IPS-18a (cell line): ENCODE measurements at regions not wholly inside any gene's neighbourhood (a gene's known extent, or its start where the extent isn't known, plus 50 kb on each side); places are given as distances from the start of the nearest gene placed in this dataset.

ENCODE experiments used
- H3K27ac ChIP-seq: one replicate; pipeline ENCODE4 v1.5.1; 2013; ENCODE audit warnings: low read length
- H3K27me3 ChIP-seq: one replicate; pipeline ENCODE4 v1.6.1; 2013; ENCODE audit warnings: mild to moderate bottlenecking, low read length; ENCODE audit not compliant: control insufficient read depth, insufficient read depth
- H3K36me3 ChIP-seq: one replicate; pipeline ENCODE4 v1.6.1; 2013; ENCODE audit warnings: low read depth, low read length; ENCODE audit not compliant: control insufficient read depth
- H3K4me1 ChIP-seq: one replicate; pipeline ENCODE4 v1.6.1; 2013; ENCODE audit warnings: low read depth, low read length; ENCODE audit not compliant: control insufficient read depth
- H3K4me3 ChIP-seq: one replicate; pipeline ENCODE4 v1.5.1; 2013; ENCODE audit warnings: low read length
- H3K9ac ChIP-seq: one replicate; pipeline ENCODE4 v1.6.1; 2013; ENCODE audit warnings: mild to moderate bottlenecking, low read length, moderate library complexity
- H3K9me3 ChIP-seq: one replicate; pipeline ENCODE4 v1.6.1; 2013; ENCODE audit warnings: low read depth, low read length; ENCODE audit not compliant: control insufficient read depth

DNA sequence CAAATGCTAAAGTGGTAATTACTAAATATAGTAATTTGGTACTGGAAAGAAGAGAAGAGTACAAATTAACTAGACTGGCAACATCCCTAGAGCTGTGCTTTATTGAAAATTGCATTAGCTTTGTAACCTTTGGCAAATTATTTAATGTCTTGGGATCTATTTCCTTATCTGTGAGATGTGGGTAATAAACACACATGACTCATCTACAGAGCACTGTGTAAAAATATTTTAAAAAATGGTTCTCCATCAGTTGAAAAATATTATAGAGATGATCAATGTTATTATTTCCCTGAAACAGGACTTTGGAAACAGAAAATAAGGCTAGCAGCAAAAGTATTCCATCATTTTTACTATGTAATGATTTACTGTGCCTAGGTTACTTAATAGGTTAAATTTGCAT lies 1698.8 kb upstream of the CDH9 start:
- Histone ChIP-seq H3K4me1 (peaks cover 5% of the 10 kb centered on the region), H3K9me3 (no peaks in the 10 kb centered on the region), H3K27me3 (no peaks in the 10 kb centered on the region)

DNA sequence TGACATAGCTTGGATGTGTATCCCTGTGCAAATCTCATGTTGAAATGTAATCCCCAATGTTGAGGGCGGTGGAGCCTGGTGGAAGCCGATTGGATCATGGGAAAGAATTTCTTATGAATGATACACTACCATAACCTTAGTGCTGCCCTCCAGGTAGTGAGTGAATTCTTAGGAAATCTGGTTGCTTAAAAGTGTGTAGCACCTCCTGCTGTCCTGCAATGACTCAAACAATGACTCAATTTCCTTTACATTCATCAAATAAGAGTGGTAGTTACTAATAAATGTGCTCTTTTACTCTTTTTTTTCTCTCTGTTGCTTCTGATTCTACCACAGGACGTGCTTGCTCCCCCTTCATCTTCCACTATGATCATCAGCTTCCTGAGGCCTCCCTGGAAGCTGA lies 1696.0 kb upstream of the CDH9 start:
- peaks cover 5% of the 10 kb centered on the region for H3K4me1 ChIP-seq
- H3K27me3 ChIP-seq = no peaks in the 10 kb centered on the region
- H3K27ac ChIP-seq = no peak overlapping the region
- no peaks in the 10 kb centered on the region for H3K36me3 ChIP-seq
- H3K9ac ChIP-seq = no peak overlapping the region
- no peaks in the 10 kb centered on the region for H3K9me3 ChIP-seq
- no peak overlapping the region for H3K4me3 ChIP-seq

More for the DNA sequence above, 1698.8 kb upstream of the CDH9 start:
- H3K4me3 ChIP-seq = no peak overlapping the region
- H3K9ac ChIP-seq = no peak overlapping the region
- no peak overlapping the region for H3K27ac ChIP-seq
- H3K36me3 ChIP-seq = no peaks in the 10 kb centered on the region

DNA sequence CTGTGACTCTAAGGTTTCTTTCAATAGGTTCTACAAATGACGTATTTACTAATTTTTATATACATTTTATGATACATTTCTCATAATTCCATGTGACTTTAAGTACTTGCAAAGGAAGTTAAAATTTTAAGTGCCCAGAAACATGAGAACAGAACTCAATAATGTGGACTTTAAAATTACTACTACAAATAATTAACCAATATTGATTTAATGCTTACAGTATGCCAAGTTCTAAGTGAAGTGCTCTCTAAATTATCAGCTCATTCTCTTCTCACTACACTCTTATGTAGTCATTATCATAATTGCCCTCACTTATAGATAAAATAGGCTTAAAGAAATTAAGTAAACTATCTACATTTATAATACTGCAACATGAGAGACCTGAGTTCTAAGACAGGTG lies 1690.7 kb upstream of the CDH9 start:
- Histone ChIP-seq H3K27me3 (no peaks in the 10 kb centered on the region), H3K9ac (no peak overlapping the region), H3K27ac (no peak overlapping the region), H3K9me3 (no peaks in the 10 kb centered on the region), H3K36me3 (no peaks in the 10 kb centered on the region), H3K4me1 (no peaks in the 10 kb centered on the region), H3K4me3 (no peak overlapping the region)

DNA sequence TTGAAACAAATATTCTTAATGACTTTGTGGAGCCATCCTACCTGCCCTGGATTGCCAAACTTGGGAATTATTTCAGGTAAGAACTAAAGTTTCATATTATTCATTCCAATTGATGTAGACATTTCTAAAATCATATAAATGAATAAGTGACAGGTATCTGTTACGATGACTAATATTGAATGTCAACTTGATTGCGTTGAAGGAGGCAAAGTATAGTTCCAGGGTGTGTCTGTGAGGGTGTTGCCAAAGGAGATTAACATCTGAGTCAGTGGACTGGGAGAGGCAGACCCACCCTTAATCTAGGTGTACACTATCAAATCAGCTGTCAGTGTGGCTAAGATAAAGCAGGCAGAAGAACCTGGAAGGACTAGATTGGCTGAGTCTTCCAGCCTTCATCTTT lies 1688.4 kb upstream of the CDH9 start:
- Histone ChIP-seq H3K9ac (no peak overlapping the region), H3K4me3 (no peak overlapping the region), H3K9me3 (no peaks in the 10 kb centered on the region), H3K27ac (no peak overlapping the region), H3K4me1 (no peaks in the 10 kb centered on the region), H3K27me3 (no peaks in the 10 kb centered on the region), H3K36me3 (no peaks in the 10 kb centered on the region)

DNA sequence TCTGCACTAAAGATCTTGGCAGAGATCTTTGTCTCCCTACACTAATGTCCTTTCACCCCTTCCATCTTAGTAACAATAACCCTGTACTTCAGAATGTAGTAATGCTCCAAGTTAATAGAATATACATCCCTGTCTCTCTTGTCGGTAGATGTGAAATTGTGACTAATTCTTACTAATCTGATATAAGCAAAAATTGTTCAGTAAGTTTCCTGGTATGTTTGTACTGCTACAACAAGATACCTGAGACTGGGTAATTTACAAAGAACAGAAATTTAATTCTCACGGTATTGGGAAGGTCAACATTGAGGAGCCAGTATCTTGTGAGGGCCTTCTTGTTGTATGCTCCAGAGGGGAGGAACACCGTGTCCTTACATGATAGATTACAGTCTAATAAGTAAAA lies 1686.6 kb upstream of the CDH9 start:
- Histone ChIP-seq H3K9me3 (no peaks in the 10 kb centered on the region), H3K4me1 (no peaks in the 10 kb centered on the region), H3K9ac (no peak overlapping the region), H3K4me3 (no peak overlapping the region), H3K27ac (no peak overlapping the region), H3K27me3 (no peaks in the 10 kb centered on the region), H3K36me3 (no peaks in the 10 kb centered on the region)

DNA sequence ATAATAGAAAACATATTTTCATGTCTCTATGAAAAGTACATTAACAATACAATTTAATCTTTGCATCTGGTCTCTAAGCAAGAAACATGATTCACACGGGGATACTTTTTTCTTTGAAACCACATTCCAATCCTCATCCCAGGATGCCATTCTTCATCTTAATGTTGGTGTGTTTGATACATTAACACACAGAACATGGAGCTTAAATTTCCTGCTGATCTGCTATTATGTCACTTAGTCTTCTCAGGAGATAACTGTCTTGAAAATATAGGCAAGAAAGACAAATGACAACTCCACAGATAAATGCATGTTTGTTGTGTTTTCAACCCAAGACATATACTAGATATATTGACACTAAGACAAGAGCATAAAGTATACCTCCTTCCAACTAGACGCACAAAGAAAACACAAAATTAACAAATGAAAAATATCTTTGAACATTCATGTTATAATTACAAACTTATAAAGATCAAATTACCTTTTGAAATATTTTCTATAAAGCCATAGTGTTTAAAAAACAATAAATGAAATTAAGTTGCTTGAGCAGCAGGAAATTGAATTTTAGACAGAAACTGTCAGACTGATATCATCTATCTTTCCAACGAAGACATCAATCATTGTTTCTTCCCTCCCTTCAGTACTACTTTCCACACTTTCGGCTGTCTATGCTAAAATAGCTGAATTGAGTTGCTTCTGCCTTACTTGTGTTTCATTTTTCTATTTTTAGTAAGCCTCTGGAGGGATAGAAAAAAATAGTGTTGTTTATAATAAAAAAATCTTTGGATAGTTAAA lies 1676.7 kb upstream of the CDH9 start:
- no peak overlapping the region for H3K4me3 ChIP-seq
- no peaks in the 10 kb centered on the region for H3K4me1 ChIP-seq
- no peaks in the 10 kb centered on the region for H3K9me3 ChIP-seq
- no peaks in the 10 kb centered on the region for H3K27me3 ChIP-seq
- H3K9ac ChIP-seq = no peak overlapping the region
- no peaks in the 10 kb centered on the region for H3K36me3 ChIP-seq
- H3K27ac ChIP-seq = no peak overlapping the region

DNA sequence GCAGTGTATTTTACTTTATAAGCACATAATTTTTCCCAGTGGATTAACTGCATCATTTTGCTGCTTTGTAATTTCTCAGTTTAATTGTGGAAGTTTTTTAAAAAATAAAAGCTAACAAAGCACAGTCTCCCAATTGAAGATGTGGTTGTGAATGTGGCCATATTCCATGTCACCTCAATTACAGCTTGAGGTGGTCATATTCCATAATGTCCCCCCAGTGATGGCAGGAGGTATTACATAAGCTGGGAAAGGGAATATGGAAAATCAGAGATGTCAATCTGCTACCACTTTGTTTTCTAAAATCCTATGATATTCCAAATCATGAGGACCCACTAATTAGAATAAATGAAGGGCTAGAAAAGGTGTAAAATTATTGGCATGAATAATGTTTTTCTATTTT lies 1672.0 kb upstream of the CDH9 start:
- H3K9me3 ChIP-seq = no peaks in the 10 kb centered on the region
- no peaks in the 10 kb centered on the region for H3K4me1 ChIP-seq
- H3K27ac ChIP-seq = no peak overlapping the region
- H3K27me3 ChIP-seq = no peaks in the 10 kb centered on the region
- H3K4me3 ChIP-seq = no peak overlapping the region
- no peak overlapping the region for H3K9ac ChIP-seq
- no peaks in the 10 kb centered on the region for H3K36me3 ChIP-seq

DNA sequence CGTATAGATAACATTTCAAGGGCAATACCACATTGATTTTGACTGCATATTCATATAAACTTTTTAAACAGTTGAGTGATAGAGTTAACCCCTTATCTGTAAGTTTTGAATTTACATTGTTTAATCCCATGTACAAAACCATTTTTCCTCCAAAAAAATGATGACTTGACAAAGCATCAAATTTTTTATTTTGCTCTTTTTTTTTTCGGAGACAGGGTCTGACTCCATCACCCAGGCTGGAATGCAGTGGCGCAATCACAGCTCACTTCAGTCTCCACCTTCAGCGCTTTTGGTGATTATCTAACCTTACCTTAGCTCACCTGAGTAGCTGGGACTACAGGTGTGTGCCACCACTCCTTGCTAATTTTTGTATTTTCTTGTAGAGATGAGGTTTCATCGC lies 1670.1 kb upstream of the CDH9 start:
- Histone ChIP-seq H3K27ac (no peak overlapping the region), H3K27me3 (no peaks in the 10 kb centered on the region), H3K4me3 (no peak overlapping the region)

DNA sequence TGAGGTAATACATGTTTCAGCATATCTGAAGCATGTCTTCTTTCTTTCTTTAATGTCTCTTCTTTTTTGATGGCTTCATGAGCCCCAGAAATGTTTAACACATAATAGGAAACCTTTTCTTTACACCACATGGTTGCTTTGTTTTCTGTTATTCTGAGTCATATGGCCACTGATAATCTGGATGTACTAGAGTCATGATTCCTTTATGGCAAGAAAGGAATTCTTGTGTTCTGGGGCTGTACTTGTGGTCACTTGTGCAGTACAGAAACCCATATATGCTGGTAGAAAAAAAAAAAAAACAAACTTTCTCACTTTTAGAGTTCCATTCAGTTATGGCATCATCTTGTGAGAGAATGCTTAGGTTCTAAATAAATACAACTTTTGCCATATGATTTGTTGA lies 1669.3 kb upstream of the CDH9 start:
- Histone ChIP-seq H3K9me3 (no peaks in the 10 kb centered on the region), H3K36me3 (no peaks in the 10 kb centered on the region), H3K4me3 (no peak overlapping the region), H3K9ac (no peak overlapping the region), H3K27ac (no peak overlapping the region), H3K4me1 (peaks cover 5% of the 10 kb centered on the region), H3K27me3 (no peaks in the 10 kb centered on the region)

More for the DNA sequence above, 1670.1 kb upstream of the CDH9 start:
- no peaks in the 10 kb centered on the region for H3K36me3 ChIP-seq
- peaks cover 5% of the 10 kb centered on the region for H3K4me1 ChIP-seq
- no peaks in the 10 kb centered on the region for H3K9me3 ChIP-seq
- no peak overlapping the region for H3K9ac ChIP-seq

DNA sequence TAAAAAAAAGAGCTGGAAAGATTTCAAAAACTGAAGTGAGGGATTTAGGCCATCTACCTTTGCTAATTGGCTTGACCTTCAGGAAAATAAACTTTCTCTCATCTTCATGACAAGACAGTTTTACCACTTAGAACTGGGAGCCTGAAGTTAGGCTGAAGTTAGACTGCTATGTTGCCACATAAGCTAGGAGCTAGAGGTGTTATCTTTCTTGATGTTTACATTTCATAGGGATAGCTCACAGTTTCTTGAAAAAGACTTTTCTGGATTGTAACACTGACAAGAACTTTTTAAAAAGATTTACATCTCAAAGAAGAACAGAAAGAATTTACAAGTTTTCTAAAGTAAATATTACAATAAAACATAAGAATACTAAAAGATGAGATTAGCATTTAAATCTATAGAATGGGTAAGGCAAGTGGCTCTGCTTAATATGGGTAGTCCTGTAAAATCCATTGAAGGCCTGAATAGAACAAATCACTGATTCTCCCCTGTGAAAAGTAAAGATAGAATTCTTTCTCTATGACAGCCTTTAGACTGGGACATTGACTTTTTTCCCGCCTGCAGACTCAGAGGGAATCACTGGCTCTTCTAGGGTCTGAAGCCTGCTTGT lies 1665.4 kb upstream of the CDH9 start:
- H3K27me3 ChIP-seq = no peaks in the 10 kb centered on the region
- H3K9ac ChIP-seq = no peak overlapping the region
- H3K4me3 ChIP-seq = no peak overlapping the region
- peaks cover 5% of the 10 kb centered on the region for H3K4me1 ChIP-seq
- H3K27ac ChIP-seq = no peak overlapping the region
- H3K36me3 ChIP-seq = no peaks in the 10 kb centered on the region
- no peaks in the 10 kb centered on the region for H3K9me3 ChIP-seq

DNA sequence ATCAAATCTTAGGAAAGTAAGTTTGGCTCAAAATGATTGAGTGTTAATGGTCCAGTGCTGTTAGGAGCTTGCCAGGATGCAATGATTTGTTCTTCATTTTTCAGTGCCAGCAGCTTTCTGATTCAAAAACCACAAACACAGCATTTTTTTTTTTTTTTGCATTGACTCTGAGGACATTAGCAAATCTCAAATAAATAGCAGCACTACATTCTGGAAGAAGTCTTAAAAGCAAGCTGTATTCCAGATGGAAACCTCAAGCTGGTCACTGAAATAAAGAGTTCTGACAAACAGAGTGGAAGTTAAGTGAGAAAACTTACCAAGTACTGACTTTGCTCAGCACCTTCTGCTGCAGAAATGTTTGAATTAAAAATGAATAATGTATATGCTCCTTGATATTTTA lies 1653.1 kb upstream of the CDH9 start:
- Histone ChIP-seq H3K9me3 (no peaks in the 10 kb centered on the region), H3K4me3 (no peak overlapping the region), H3K27me3 (no peaks in the 10 kb centered on the region), H3K36me3 (no peaks in the 10 kb centered on the region), H3K9ac (no peak overlapping the region), H3K27ac (no peak overlapping the region), H3K4me1 (no peaks in the 10 kb centered on the region)

DNA sequence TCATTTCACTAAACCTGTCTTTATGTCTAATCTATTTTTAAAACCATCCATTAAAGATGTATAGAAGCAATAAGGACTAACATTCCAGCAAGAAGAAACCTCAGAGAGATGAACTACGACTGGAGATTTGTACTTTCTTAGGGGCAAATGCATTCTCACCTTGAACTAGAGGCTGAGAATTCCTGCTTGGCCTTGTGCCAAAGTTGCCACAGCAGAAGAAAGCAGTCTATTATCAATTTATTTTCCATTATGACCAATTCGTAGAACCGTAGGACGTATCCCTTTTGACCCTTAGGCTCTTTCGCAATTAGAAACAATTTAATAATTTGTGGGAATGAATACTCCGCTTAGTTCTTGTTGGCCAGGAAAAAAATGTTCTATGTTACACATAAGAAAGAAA lies 1647.4 kb upstream of the CDH9 start:
- Histone ChIP-seq H3K36me3 (no peaks in the 10 kb centered on the region), H3K9me3 (no peaks in the 10 kb centered on the region), H3K27ac (no peak overlapping the region), H3K4me3 (no peak overlapping the region), H3K27me3 (no peaks in the 10 kb centered on the region), H3K4me1 (no peaks in the 10 kb centered on the region), H3K9ac (no peak overlapping the region)
